Gastroesophageal sphincter (tissue), 4 donors: ENCODE measurements at regions not wholly inside any gene's neighbourhood (a gene's known extent, or its start where the extent isn't known, plus 50 kb on each side); places are given as distances from the start of the nearest gene placed in this dataset.

Experiments
- ATAC-seq: fragments of 150-250 bp; one replicate; pipeline ENCODE4 v1.9.1; 2016; ENCODE audit warnings: mild to moderate bottlenecking, moderate library complexity
- H3K27ac ChIP-seq, 4 donors: fragments of 200-600 bp; sonication (generic) in 3 of 4; 1 replicate in 3 of 4; 2 replicates in 1 of 4; pipeline ENCODE4 v1.5.1; 2016 to 2019
- H3K27me3 ChIP-seq: fragments of 200-600 bp; sonication (generic); one replicate; pipeline ENCODE4 v1.5.1; 2019
- H3K36me3 ChIP-seq, 2 donors: fragments of 200-600 bp; sonication (generic); one replicate each; pipeline ENCODE4 v1.5.1; 2019; ENCODE audit warnings: control low read depth in 1 of 2
- H3K4me1 ChIP-seq, 3 donors: fragments of 200-600 bp; sonication (generic); 1 replicate in 2 of 3; 2 replicates in 1 of 3; pipeline ENCODE4 v1.5.1; 2016 to 2019; ENCODE audit warnings: control low read depth in 2 of 3
- H3K4me3 ChIP-seq, 2 donors: fragments of 200-600 bp; sonication (generic); one replicate each; pipeline ENCODE4 v1.5.1; 2019; ENCODE audit warnings: mild to moderate bottlenecking in 1 of 2, moderate library complexity in 1 of 2
- H3K9me3 ChIP-seq, 3 donors: fragments of 200-600 bp; sonication (generic); one replicate each; pipeline ENCODE4 v1.5.1; 2017 to 2019; ENCODE audit warnings: control low read depth in 2 of 3
- EP300 ChIP-seq: sonication (generic); formaldehyde crosslinking; IDR thresholded peaks from one replicate; pipeline ENCODE4 v1.6.1; 2017; ENCODE audit warnings: antibody characterized with exemption, mild to moderate bottlenecking
- POLR2A ChIP-seq, 2 donors: fragments of 450-650 bp; IDR thresholded peaks; one replicate each; pipeline ENCODE4 v1.6.1; 2017; ENCODE audit warnings: antibody characterized with exemption in 2 of 2, mild to moderate bottlenecking in 2 of 2, moderate library complexity in 1 of 2
- POLR2AphosphoS5 ChIP-seq: sonication (generic); formaldehyde crosslinking; IDR thresholded peaks from one replicate; pipeline ENCODE4 v1.6.1; 2017; ENCODE audit warnings: antibody characterized with exemption
- WGBS, 2 donors: methylation state at CpG; one replicate each; pipeline ENCODE4 v1.1.5; 2018; ENCODE audit warnings: low coverage in 1 of 2; 5-methylcytosine and 5-hydroxymethylcytosine counted together
- TF ChIP-seq, protein P1 (sequence below), 4 experiments: fragments of 200-600 bp in 2 of 4; fragments of 450-650 bp in 2 of 4; sonication (generic) in 1 of 4; IDR thresholded peaks; one replicate each; pipeline ENCODE4 v1.5.1; 2017 to 2019; ENCODE audit warnings: antibody characterized with exemption in 4 of 4, mild to moderate bottlenecking in 2 of 4, moderate library complexity in 2 of 4

DNA sequence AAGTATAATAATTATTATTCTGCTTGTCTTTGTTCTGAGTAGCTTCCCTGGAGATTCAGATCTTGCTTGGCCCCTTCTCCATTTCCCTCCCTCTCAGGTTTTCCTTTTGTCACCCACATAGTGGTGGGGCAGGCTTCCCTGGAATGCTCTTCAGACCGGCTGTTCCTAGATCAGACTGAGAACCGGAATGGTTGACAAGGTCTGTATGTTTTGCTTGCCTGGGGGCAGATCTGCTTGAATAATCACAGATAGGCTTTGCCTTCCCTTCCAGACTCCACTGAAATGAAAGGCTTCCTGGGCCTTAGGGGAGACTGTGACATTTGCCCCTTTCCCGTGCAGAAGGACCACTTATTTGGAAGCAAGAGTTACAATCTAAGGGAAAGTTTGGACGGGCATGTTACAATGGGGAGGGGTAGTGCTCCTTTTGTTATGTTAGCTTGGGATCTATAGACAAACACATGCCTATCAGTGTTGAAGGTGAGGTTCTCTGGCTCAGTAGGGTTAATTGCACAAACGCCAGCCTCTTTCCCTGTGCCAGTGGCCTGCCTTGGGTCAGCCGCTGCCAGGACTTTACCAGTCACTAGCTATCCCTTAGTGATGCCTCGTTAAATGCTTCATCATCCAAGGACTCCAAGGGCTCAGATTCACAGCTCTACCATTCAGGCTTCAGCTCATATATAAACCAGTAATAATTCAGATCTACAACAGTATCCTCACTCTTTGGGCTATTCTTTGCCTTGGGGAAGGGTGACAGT lies 178.6 kb downstream of the SNAPC1 start:
- Histone ChIP-seq H3K36me3 (no peaks in the 10 kb centered on the region), H3K4me1 (no peaks in the 10 kb centered on the region), H3K9me3 (peaks cover 0 to 10% (median 0%) of the 10 kb centered on the region in 3 donors), H3K27me3 (no peaks in the 10 kb centered on the region), H3K4me3 (no peak overlapping the region), H3K27ac (no peak overlapping the region)
- TF ChIP-seq POLR2AphosphoS5 (no peak), POLR2A (IDR thresholded peaks at IDR 0.05) (no peak), EP300 (no peak)
- TF ChIP-seq, protein P1, sequence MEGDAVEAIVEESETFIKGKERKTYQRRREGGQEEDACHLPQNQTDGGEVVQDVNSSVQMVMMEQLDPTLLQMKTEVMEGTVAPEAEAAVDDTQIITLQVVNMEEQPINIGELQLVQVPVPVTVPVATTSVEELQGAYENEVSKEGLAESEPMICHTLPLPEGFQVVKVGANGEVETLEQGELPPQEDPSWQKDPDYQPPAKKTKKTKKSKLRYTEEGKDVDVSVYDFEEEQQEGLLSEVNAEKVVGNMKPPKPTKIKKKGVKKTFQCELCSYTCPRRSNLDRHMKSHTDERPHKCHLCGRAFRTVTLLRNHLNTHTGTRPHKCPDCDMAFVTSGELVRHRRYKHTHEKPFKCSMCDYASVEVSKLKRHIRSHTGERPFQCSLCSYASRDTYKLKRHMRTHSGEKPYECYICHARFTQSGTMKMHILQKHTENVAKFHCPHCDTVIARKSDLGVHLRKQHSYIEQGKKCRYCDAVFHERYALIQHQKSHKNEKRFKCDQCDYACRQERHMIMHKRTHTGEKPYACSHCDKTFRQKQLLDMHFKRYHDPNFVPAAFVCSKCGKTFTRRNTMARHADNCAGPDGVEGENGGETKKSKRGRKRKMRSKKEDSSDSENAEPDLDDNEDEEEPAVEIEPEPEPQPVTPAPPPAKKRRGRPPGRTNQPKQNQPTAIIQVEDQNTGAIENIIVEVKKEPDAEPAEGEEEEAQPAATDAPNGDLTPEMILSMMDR (IDR thresholded peaks at IDR 0.05): no peak
- ATAC-seq: no peak
- WGBS, 2 donors: 47 to 57% methylated on average over 4 to 6 of the region's 7 CpGs

DNA sequence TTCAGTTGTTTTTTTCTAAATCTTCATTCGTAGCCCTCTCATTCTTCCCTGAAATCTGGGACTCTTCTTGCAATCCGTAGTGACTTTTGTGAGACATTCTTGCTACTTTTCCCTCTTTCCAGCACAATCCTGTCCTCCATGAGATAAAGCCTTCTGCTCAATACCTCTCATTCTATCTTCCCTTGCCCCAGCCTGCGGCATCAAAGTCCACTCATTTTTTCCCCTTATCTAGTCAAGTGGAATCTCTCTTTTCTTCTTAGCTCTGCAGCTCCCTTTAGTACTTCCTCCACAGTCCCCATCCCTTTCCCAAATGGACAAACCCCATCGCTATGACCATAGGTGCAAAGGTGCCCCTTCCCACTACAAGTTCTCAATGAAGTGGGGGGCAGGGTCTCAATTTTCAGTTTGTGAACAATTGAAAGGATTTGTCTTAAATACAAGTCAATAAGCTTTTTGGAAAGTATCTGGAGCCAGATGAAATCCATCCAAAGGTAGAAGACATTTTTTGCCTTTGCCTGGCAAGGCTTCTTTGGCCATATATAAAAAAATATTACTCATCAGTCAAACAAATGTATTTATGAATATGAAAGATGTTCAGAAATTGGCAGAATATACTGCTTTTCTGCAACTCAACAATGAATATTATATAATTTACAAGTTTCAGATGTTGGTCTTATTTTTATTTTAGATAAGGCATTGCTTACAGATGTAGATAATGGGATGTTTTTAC lies 179.4 kb downstream of the SNAPC1 start:
- Histone ChIP-seq H3K27ac (no peak overlapping the region), H3K4me1 (no peaks in the 10 kb centered on the region), H3K27me3 (no peaks in the 10 kb centered on the region), H3K4me3 (no peak overlapping the region), H3K9me3 (peaks cover 0 to 10% (median 0%) of the 10 kb centered on the region in 3 donors), H3K36me3 (no peaks in the 10 kb centered on the region)
- TF ChIP-seq EP300 (no peak), POLR2A (IDR thresholded peaks at IDR 0.05) (no peak), POLR2AphosphoS5 (no peak)
- TF ChIP-seq, protein P1 (IDR thresholded peaks at IDR 0.05): no peak
- 59 to 74% methylated on average over 2 to 4 of the region's 4 CpGs for WGBS, 2 donors
- no peak for ATAC-seq

DNA sequence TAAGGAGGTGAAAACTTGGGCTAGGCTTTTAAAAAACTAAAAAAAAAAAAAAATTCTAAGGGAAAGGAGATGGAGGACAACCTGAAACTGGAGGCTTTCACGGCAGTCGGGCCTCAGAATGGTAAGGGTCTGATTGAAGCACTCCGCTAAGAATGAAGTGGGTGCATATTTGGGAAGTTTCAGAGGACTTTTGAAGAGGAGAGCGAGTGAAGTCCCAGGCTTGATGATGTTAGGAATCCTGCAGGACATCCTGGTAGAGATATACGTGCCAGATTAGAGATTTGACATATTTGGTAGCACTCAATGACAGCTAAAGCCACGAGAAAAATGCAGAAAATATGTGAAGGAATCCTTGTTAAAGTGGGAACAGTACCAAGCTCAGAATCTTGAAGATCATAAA lies 186.2 kb downstream of the SNAPC1 start:
- Histone ChIP-seq H3K27me3 (no peaks in the 10 kb centered on the region), H3K36me3 (no peaks in the 10 kb centered on the region), H3K27ac (no peak overlapping the region), H3K9me3 (peaks cover 0 to 10% (median 0%) of the 10 kb centered on the region in 3 donors), H3K4me3 (no peak overlapping the region), H3K4me1 (no peaks in the 10 kb centered on the region)
- TF ChIP-seq POLR2AphosphoS5 (no peak), EP300 (no peak)
- 76 to 86% methylated on average over 5 to 6 of the region's 6 CpGs for WGBS, 2 donors
- no peak for ATAC-seq

DNA sequence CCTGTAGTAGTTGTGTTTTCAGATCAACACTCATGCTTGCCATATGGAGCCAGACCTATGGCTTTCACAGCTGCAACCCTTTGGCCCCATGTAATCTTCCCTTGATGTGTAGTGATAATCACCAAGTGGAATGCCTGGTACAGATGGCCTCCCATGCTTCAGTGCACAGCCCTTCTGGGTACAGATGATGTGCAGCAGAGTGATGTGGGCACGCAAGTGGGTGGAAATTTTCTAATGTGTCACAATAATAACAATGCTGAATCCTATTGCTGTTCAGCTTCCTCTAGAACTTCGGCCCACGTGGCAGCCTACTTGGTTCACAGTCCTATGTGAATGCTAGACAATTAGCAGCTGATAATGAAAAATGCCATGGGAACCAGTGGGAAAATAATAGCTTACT lies 188.1 kb downstream of the SNAPC1 start:
- ATAC-seq: no peak
- Histone ChIP-seq H3K27ac (no peak overlapping the region), H3K9me3 (no peaks in the 10 kb centered on the region), H3K4me3 (no peak overlapping the region), H3K36me3 (no peaks in the 10 kb centered on the region), H3K27me3 (no peaks in the 10 kb centered on the region), H3K4me1 (no peaks in the 10 kb centered on the region)
- 74 to 87% methylated on average over 3 of the region's 3 CpGs for WGBS, 2 donors
- TF ChIP-seq, protein P1 (IDR thresholded peaks at IDR 0.05): no peak
- no peak for TF ChIP-seq POLR2AphosphoS5
- TF ChIP-seq EP300: no peak
- no peak for TF ChIP-seq POLR2A (IDR thresholded peaks at IDR 0.05)

DNA sequence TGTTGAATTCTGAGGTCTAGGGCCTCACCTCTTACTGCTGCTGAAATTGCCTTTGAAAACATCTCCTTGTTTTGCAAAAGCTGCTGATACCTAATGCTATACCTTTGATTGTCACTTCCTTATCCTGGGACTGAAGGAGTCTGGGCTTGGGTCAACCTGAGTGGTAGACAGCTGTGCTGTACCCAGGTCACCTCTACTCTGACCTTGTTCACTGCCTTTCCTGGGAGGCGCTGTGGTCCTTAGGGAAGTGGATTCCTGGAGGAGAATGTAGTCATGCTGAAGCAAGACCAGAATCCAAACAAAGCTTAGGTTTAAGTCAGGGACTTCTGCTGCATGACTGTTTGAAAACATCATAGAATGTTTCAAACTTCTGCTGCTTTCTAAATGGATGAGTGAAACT lies 191.4 kb downstream of the SNAPC1 start:
- Histone ChIP-seq H3K4me1 (no peaks in the 10 kb centered on the region), H3K27me3 (no peaks in the 10 kb centered on the region), H3K9me3 (peaks cover 0 to 20% (median 0%) of the 10 kb centered on the region in 3 donors), H3K27ac (no peak overlapping the region), H3K4me3 (no peak overlapping the region), H3K36me3 (no peaks in the 10 kb centered on the region)
- ATAC-seq: no peak
- 60% methylated on average over 1 of the region's 1 CpG; no CpG with 5 or more reads in 1 of the 2 donors for WGBS, 2 donors
- TF ChIP-seq EP300 (no peak), POLR2A (IDR thresholded peaks at IDR 0.05) (no peak), POLR2AphosphoS5 (no peak)
- TF ChIP-seq, protein P1 (IDR thresholded peaks at IDR 0.05): no peak
